ENCODE measurements at regions not wholly inside any gene's neighbourhood (a gene's known extent, or its start where the extent isn't known, plus 50 kb on each side); places are given as distances from the start of the nearest gene placed in this dataset.

DNA sequence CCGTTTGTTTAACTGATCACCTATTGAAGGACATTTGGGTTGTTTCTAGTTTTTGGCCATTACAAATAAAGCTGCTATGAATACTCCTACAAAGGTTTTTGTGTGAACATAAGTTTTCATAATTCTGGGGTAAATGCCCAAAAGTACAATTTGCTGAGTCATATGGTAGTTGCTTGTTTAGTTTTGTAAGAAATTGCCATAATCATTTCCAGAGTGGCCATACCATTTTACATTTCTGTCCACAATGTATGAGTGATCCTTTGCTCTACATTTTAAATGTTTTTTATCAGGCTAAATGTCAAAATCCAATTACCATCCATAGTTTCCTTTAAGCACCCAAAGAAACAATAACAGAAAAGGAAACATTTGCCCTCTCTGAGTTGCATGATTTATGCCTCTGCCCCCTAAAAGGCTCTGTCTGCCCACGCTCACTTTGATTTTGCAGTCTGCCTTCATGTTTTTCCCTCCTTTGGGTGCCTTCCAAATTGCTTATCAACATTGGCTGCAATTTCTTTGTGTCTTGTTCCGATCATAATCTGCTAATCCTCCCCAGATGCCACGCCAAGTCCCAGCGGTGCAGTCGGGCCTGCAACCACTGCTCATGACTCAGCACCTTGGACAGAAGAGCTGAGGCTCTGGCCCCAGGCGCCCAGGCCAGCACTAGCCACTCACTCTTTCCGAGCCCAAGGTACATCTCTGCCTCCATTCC is 339.2 kb downstream of the PIK3R1 start (continued):
- TF ChIP-seq, protein P1, sequence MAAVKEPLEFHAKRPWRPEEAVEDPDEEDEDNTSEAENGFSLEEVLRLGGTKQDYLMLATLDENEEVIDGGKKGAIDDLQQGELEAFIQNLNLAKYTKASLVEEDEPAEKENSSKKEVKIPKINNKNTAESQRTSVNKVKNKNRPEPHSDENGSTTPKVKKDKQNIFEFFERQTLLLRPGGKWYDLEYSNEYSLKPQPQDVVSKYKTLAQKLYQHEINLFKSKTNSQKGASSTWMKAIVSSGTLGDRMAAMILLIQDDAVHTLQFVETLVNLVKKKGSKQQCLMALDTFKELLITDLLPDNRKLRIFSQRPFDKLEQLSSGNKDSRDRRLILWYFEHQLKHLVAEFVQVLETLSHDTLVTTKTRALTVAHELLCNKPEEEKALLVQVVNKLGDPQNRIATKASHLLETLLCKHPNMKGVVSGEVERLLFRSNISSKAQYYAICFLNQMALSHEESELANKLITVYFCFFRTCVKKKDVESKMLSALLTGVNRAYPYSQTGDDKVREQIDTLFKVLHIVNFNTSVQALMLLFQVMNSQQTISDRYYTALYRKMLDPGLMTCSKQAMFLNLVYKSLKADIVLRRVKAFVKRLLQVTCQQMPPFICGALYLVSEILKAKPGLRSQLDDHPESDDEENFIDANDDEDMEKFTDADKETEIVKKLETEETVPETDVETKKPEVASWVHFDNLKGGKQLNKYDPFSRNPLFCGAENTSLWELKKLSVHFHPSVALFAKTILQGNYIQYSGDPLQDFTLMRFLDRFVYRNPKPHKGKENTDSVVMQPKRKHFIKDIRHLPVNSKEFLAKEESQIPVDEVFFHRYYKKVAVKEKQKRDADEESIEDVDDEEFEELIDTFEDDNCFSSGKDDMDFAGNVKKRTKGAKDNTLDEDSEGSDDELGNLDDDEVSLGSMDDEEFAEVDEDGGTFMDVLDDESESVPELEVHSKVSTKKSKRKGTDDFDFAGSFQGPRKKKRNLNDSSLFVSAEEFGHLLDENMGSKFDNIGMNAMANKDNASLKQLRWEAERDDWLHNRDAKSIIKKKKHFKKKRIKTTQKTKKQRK (IDR thresholded peaks at IDR 0.05; ENCODE audit: borderline replicate concordance, low read depth, low read length) = no peak
- TF ChIP-seq, protein P2, sequence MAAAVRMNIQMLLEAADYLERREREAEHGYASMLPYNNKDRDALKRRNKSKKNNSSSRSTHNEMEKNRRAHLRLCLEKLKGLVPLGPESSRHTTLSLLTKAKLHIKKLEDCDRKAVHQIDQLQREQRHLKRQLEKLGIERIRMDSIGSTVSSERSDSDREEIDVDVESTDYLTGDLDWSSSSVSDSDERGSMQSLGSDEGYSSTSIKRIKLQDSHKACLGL (CRISPR knock-in tag; IDR thresholded peaks at IDR 0.05; ENCODE audit: borderline replicate concordance, poor library complexity, severe bottlenecking) = no peak
- TF ChIP-seq TAF7 (tag; IDR thresholded peaks at IDR 0.05) (no peak), ETV6 (IDR thresholded peaks at IDR 0.05; ENCODE audit: borderline replicate concordance in 1 of 2, low read depth in 2 of 2, low read length in 1 of 2) (no peak), ETV6 (CRISPR knock-in tag; IDR thresholded peaks at IDR 0.05; ENCODE audit: borderline replicate concordance) (no peak), ZNF146 (CRISPR knock-in tag; IDR thresholded peaks at IDR 0.05; ENCODE audit: unreplicated experiment) (no peak), SMARCA4 (IDR thresholded peaks at IDR 0.05) (peak; percentile 71), KLF10 (CRISPR knock-in tag; IDR thresholded peaks at IDR 0.05) (no peak), RUNX1 (IDR thresholded peaks at IDR 0.05; ENCODE audit: low read depth) (0 out of 2 replicates have a peak, but pooled peaks have one; percentile 22), IFI16 (CRISPR knock-in tag; IDR thresholded peaks at IDR 0.05) (no peak)
- TF ChIP-seq, protein P3, sequence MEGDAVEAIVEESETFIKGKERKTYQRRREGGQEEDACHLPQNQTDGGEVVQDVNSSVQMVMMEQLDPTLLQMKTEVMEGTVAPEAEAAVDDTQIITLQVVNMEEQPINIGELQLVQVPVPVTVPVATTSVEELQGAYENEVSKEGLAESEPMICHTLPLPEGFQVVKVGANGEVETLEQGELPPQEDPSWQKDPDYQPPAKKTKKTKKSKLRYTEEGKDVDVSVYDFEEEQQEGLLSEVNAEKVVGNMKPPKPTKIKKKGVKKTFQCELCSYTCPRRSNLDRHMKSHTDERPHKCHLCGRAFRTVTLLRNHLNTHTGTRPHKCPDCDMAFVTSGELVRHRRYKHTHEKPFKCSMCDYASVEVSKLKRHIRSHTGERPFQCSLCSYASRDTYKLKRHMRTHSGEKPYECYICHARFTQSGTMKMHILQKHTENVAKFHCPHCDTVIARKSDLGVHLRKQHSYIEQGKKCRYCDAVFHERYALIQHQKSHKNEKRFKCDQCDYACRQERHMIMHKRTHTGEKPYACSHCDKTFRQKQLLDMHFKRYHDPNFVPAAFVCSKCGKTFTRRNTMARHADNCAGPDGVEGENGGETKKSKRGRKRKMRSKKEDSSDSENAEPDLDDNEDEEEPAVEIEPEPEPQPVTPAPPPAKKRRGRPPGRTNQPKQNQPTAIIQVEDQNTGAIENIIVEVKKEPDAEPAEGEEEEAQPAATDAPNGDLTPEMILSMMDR (IDR thresholded peaks at IDR 0.05 in 2 of 3, conservative IDR thresholded peaks at IDR 0.05 in 1 of 3; ENCODE audit: insufficient read depth in 2 of 3, low read depth in 1 of 3, low read length in 3 of 3) = no peak
- TF ChIP-seq, protein P4, sequence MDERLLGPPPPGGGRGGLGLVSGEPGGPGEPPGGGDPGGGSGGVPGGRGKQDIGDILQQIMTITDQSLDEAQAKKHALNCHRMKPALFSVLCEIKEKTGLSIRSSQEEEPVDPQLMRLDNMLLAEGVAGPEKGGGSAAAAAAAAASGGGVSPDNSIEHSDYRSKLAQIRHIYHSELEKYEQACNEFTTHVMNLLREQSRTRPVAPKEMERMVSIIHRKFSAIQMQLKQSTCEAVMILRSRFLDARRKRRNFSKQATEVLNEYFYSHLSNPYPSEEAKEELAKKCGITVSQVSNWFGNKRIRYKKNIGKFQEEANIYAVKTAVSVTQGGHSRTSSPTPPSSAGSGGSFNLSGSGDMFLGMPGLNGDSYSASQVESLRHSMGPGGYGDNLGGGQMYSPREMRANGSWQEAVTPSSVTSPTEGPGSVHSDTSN (CRISPR knock-in tag; IDR thresholded peaks at IDR 0.05; ENCODE audit: low read depth) = no peak
- TF ChIP-seq, protein P4 (tag; conservative IDR thresholded peaks at IDR 0.05; ENCODE audit: low read depth) = peak; percentile 67
- TF ChIP-seq, protein P5, sequence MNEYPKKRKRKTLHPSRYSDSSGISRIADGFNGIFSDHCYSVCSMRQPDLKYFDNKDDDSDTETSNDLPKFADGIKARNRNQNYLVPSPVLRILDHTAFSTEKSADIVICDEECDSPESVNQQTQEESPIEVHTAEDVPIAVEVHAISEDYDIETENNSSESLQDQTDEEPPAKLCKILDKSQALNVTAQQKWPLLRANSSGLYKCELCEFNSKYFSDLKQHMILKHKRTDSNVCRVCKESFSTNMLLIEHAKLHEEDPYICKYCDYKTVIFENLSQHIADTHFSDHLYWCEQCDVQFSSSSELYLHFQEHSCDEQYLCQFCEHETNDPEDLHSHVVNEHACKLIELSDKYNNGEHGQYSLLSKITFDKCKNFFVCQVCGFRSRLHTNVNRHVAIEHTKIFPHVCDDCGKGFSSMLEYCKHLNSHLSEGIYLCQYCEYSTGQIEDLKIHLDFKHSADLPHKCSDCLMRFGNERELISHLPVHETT (CRISPR knock-in tag; conservative IDR thresholded peaks at IDR 0.05 in 1 of 2, IDR thresholded peaks at IDR 0.05 in 1 of 2) = 0 out of 4 replicates have a peak, but pooled peaks of 1 of the 2 experiments have one; percentile 21
- TF ChIP-seq, protein P6, sequence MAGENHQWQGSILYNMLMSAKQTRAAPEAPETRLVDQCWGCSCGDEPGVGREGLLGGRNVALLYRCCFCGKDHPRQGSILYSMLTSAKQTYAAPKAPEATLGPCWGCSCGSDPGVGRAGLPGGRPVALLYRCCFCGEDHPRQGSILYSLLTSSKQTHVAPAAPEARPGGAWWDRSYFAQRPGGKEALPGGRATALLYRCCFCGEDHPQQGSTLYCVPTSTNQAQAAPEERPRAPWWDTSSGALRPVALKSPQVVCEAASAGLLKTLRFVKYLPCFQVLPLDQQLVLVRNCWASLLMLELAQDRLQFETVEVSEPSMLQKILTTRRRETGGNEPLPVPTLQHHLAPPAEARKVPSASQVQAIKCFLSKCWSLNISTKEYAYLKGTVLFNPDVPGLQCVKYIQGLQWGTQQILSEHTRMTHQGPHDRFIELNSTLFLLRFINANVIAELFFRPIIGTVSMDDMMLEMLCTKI (IDR thresholded peaks at IDR 0.05; ENCODE audit: partially characterized antibody) = no peak

All from K562 (cell line).